ENCODE measurements at regions not wholly inside any gene's neighbourhood (a gene's known extent, or its start where the extent isn't known, plus 50 kb on each side); places are given as distances from the start of the nearest gene placed in this dataset.

DNA sequence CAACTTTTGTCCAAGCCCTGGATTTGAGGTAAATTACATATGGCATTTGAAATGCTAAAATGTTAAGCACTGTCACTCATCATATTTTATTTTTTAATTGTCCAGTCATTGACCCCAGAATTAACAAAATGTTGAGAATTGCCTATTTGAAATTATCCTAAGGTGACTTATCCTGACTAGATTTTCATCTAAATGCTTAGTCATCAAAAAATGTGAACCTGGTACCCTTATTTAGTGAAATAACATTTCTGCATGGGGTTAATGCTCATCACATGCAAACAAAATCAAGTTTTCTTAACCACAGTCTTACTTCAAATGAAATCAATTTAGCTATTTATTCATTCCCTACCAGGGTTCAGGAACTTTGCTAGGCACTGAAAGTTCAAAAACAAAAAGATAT, 232.0 kb upstream of the DCN start:
- no peaks in the 10 kb centered on the region for H3K9me3 ChIP-seq (ENCODE audit: control insufficient read depth in 4 of 4, low read length in 3 of 4)
- peaks cover 0 to 2% (median 0%) of the 10 kb centered on the region in 4 donors for H3K27me3 ChIP-seq (ENCODE audit: control insufficient read depth in 4 of 4, insufficient read depth in 4 of 4, low read length in 3 of 4)
- no peaks in the 10 kb centered on the region for H3K4me1 ChIP-seq (ENCODE audit: control insufficient read depth in 4 of 4, insufficient read depth in 4 of 4, low read length in 3 of 4)
- no peak overlapping the region for H3K9ac ChIP-seq (ENCODE audit: low read depth in 1 of 2, low read length in 2 of 2)
- H3K36me3 ChIP-seq (ENCODE audit: control insufficient read depth in 4 of 4, insufficient read depth in 3 of 4, low read depth in 1 of 4, low read length in 3 of 4), result no peaks in the 10 kb centered on the region
- H3K27ac ChIP-seq (ENCODE audit: low read depth in 1 of 2, low read length in 2 of 2), result no peak overlapping the region
- H3K4me3 ChIP-seq (ENCODE audit: low read depth in 1 of 3, low read length in 3 of 3), result no peak overlapping the region
- TF ChIP-seq YY1 (IDR thresholded peaks at IDR 0.05), result no peak
- TF ChIP-seq SP1 (IDR thresholded peaks at IDR 0.05), result no peak
- TF ChIP-seq NR2F2 (IDR thresholded peaks at IDR 0.05), result no peak
- no peak for TF ChIP-seq EGR1 (IDR thresholded peaks at IDR 0.05; ENCODE audit: low read depth in 2 of 2)
- TF ChIP-seq, protein P1, sequence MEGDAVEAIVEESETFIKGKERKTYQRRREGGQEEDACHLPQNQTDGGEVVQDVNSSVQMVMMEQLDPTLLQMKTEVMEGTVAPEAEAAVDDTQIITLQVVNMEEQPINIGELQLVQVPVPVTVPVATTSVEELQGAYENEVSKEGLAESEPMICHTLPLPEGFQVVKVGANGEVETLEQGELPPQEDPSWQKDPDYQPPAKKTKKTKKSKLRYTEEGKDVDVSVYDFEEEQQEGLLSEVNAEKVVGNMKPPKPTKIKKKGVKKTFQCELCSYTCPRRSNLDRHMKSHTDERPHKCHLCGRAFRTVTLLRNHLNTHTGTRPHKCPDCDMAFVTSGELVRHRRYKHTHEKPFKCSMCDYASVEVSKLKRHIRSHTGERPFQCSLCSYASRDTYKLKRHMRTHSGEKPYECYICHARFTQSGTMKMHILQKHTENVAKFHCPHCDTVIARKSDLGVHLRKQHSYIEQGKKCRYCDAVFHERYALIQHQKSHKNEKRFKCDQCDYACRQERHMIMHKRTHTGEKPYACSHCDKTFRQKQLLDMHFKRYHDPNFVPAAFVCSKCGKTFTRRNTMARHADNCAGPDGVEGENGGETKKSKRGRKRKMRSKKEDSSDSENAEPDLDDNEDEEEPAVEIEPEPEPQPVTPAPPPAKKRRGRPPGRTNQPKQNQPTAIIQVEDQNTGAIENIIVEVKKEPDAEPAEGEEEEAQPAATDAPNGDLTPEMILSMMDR (IDR thresholded peaks at IDR 0.05; ENCODE audit: low read depth, low read length, missing input control), result no peak
- TF ChIP-seq HNF4A (conservative IDR thresholded peaks at IDR 0.05), result no peak
- TF ChIP-seq FOXA1 (IDR thresholded peaks at IDR 0.05), result no peak
- TF ChIP-seq RAD21 (IDR thresholded peaks at IDR 0.05), result no peak
- TF ChIP-seq FOXA2 (IDR thresholded peaks at IDR 0.05), result no peak
- TF ChIP-seq, protein P2, sequence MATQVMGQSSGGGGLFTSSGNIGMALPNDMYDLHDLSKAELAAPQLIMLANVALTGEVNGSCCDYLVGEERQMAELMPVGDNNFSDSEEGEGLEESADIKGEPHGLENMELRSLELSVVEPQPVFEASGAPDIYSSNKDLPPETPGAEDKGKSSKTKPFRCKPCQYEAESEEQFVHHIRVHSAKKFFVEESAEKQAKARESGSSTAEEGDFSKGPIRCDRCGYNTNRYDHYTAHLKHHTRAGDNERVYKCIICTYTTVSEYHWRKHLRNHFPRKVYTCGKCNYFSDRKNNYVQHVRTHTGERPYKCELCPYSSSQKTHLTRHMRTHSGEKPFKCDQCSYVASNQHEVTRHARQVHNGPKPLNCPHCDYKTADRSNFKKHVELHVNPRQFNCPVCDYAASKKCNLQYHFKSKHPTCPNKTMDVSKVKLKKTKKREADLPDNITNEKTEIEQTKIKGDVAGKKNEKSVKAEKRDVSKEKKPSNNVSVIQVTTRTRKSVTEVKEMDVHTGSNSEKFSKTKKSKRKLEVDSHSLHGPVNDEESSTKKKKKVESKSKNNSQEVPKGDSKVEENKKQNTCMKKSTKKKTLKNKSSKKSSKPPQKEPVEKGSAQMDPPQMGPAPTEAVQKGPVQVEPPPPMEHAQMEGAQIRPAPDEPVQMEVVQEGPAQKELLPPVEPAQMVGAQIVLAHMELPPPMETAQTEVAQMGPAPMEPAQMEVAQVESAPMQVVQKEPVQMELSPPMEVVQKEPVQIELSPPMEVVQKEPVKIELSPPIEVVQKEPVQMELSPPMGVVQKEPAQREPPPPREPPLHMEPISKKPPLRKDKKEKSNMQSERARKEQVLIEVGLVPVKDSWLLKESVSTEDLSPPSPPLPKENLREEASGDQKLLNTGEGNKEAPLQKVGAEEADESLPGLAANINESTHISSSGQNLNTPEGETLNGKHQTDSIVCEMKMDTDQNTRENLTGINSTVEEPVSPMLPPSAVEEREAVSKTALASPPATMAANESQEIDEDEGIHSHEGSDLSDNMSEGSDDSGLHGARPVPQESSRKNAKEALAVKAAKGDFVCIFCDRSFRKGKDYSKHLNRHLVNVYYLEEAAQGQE (IDR thresholded peaks at IDR 0.05), result no peak
- TF ChIP-seq, protein P3, sequence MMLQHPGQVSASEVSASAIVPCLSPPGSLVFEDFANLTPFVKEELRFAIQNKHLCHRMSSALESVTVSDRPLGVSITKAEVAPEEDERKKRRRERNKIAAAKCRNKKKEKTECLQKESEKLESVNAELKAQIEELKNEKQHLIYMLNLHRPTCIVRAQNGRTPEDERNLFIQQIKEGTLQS (IDR thresholded peaks at IDR 0.05), result no peak
- TF ChIP-seq, protein P4, sequence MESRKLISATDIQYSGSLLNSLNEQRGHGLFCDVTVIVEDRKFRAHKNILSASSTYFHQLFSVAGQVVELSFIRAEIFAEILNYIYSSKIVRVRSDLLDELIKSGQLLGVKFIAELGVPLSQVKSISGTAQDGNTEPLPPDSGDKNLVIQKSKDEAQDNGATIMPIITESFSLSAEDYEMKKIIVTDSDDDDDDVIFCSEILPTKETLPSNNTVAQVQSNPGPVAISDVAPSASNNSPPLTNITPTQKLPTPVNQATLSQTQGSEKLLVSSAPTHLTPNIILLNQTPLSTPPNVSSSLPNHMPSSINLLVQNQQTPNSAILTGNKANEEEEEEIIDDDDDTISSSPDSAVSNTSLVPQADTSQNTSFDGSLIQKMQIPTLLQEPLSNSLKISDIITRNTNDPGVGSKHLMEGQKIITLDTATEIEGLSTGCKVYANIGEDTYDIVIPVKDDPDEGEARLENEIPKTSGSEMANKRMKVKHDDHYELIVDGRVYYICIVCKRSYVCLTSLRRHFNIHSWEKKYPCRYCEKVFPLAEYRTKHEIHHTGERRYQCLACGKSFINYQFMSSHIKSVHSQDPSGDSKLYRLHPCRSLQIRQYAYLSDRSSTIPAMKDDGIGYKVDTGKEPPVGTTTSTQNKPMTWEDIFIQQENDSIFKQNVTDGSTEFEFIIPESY (IDR thresholded peaks at IDR 0.05), result no peak
- TF ChIP-seq JUND (IDR thresholded peaks at IDR 0.05), result no peak
- TF ChIP-seq, protein P5, sequence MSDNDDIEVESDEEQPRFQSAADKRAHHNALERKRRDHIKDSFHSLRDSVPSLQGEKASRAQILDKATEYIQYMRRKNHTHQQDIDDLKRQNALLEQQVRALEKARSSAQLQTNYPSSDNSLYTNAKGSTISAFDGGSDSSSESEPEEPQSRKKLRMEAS (IDR thresholded peaks at IDR 0.05), result no peak
- no peak for TF ChIP-seq GABPA (IDR thresholded peaks at IDR 0.05 in 1 of 2, conservative IDR thresholded peaks at IDR 0.05 in 1 of 2)
- no peak for TF ChIP-seq TAF1 (conservative IDR thresholded peaks at IDR 0.05)
- no peak for TF ChIP-seq RXRA (IDR thresholded peaks at IDR 0.05)
- TF ChIP-seq HNF4G (IDR thresholded peaks at IDR 0.05), result no peak
- no peak for DNase-seq (ENCODE audit: low spot score)

All from liver (tissue), 7 donors.